K562 (cell line): ENCODE measurements at regions not wholly inside any gene's neighbourhood (a gene's known extent, or its start where the extent isn't known, plus 50 kb on each side); places are given as distances from the start of the nearest gene placed in this dataset.

Source experiments
- ATAC-seq: fragments of 200-7000 bp; cut with Tn5 transposase; 3 replicates; pipeline ENCODE4 v1.9.1; 2020; ENCODE audit warnings: moderate library complexity
- BruUV-seq: library from RNA; stranded (reverse); fragments of 400-500 nt; replicated peaks from 2 replicates; lab custom pipeline; 2021; lab: Mats Ljungman, UMichigan
- CTCF ChIA-PET: fragments of 300-600 bp; formaldehyde crosslinking; extraction: SDS; loops from one replicate; lab custom pipeline; 2021; ENCODE audit warnings: low intra/inter-chr PET ratio; lab: Yijun Ruan, JAX
- POLR2A ChIA-PET: fragments of 300-600, 350-650 bp; sonication (Branson Sonifier 250); formaldehyde crosslinking; extraction: SDS; loops from one replicate; lab custom pipeline; 2021; ENCODE audit warnings: antibody characterized with exemption, inconsistent platforms; lab: Yijun Ruan, JAX
- DNase-seq, 4 experiments: peaks; one replicate each; pipeline versions ENCODE4 v3.0.0 to v3.0.0-alpha.2; 2011 to 2018; ENCODE audit warnings: low spot score in 3 of 4, mixed read lengths in 3 of 4; ENCODE audit errors: extremely low read depth in 1 of 4
- FAIRE-seq: peaks from 2 replicates; lab custom pipeline; 2011; peaks lifted over from hg19 to GRCh38; lab: Jason Lieb, UNC
- H2AFZ ChIP-seq: 2 replicates; pipeline ENCODE4 v1.6.0; 2011; ENCODE audit warnings: low read depth, low read length, control low read depth, inconsistent platforms
- H3K27ac ChIP-seq: fragments of 200-600 bp; 3 replicates; pipeline ENCODE4 v1.8.0; 2011; ENCODE audit warnings: low read depth, mild to moderate bottlenecking, control low read depth, inconsistent platforms, low read length, moderate library complexity, mixed read lengths; ENCODE audit errors: extremely low read depth
- H3K27me3 ChIP-seq, 2 experiments: fragments of 300-600 bp in 1 of 2; 2 replicates in 1 of 2; 3 replicates in 1 of 2; pipeline versions ENCODE4 v1.6.0 to v1.8.0; 2011; ENCODE audit warnings: inconsistent platforms in 2 of 2, low read length in 2 of 2, mild to moderate bottlenecking in 1 of 2, mixed read lengths in 1 of 2, moderate library complexity in 1 of 2; ENCODE audit not compliant: control insufficient read depth in 2 of 2, insufficient read depth in 2 of 2
- H3K36me3 ChIP-seq: fragments of 300-600 bp; 3 replicates; pipeline ENCODE4 v1.8.0; 2011; ENCODE audit warnings: mild to moderate bottlenecking, low read length, inconsistent platforms; ENCODE audit not compliant: control insufficient read depth, insufficient read depth
- H3K4me1 ChIP-seq, 2 experiments: fragments of 200-600 bp in 1 of 2; replicated peaks in 1 of 2; 2 replicates in 1 of 2; 3 replicates in 1 of 2; pipeline versions ENCODE4 v1.5.1 to v1.8.0; 2011; ENCODE audit warnings: inconsistent platforms in 2 of 2, low read length in 2 of 2, mild to moderate bottlenecking in 1 of 2, mixed read lengths in 1 of 2, moderate library complexity in 1 of 2; ENCODE audit not compliant: control insufficient read depth in 2 of 2, insufficient read depth in 2 of 2
- H3K4me2 ChIP-seq: 2 replicates; pipeline ENCODE4 v1.6.1; 2011; ENCODE audit warnings: low read length, control low read depth, inconsistent platforms, mixed read lengths; ENCODE audit not compliant: insufficient read depth
- H3K4me3 ChIP-seq: fragments of 200-600 bp; sonication (generic), shearing (Covaris generic); 2 replicates; pipeline ENCODE4 v1.5.1; 2016; ENCODE audit warnings: control low read depth, inconsistent platforms
- H3K79me2 ChIP-seq: fragments of 200-600 bp; 3 replicates; pipeline ENCODE4 v1.8.0; 2011; ENCODE audit warnings: low read length, inconsistent platforms; ENCODE audit not compliant: control insufficient read depth, insufficient read depth
- H3K9ac ChIP-seq, 2 experiments: 2 replicates each; pipeline versions ENCODE4 v1.6.0 to v1.6.1; 2011; ENCODE audit warnings: low read depth in 2 of 2, low read length in 2 of 2, control low read depth in 1 of 2, inconsistent platforms in 1 of 2, mild to moderate bottlenecking in 1 of 2, mixed read lengths in 1 of 2; ENCODE audit not compliant: insufficient read depth in 1 of 2
- H3K9me1 ChIP-seq: one replicate; pipeline ENCODE4 v1.6.0; 2011; ENCODE audit warnings: inconsistent platforms, mild to moderate bottlenecking, low read length, moderate library complexity; ENCODE audit not compliant: control insufficient read depth, insufficient read depth
- H3K9me3 ChIP-seq: replicated peaks from 2 replicates; pipeline ENCODE4 v1.5.1; 2011; ENCODE audit warnings: low read depth, low read length, inconsistent platforms; ENCODE audit not compliant: control insufficient read depth, insufficient read depth
- H4K20me1 ChIP-seq: replicated peaks from 2 replicates; pipeline ENCODE4 v1.6.1; 2011; ENCODE audit warnings: low read length, inconsistent platforms, mixed read lengths; ENCODE audit not compliant: control insufficient read depth, insufficient read depth
- ADNP ChIP-seq: fragments of 200-800 bp; sonication (Bioruptor generic); IDR thresholded peaks from 2 replicates; pipeline ENCODE4 v1.6.1; 2016; ENCODE audit warnings: missing genetic modification characterization, missing compliant biosample characterization
- CBX3 ChIP-seq, 2 experiments: IDR thresholded peaks; 1 replicate in 1 of 2; 2 replicates in 1 of 2; pipeline ENCODE4 v1.6.1; 2012; ENCODE audit warnings: inconsistent platforms in 2 of 2, low read length in 2 of 2, borderline replicate concordance in 1 of 2, control low read depth in 1 of 2
- CHCHD3 ChIP-seq: fragments of 250-450 bp; sonication (Bioruptor Pico); IDR thresholded peaks from 2 replicates; pipeline ENCODE4 v2.1.2; 2022; ENCODE audit warnings: mild to moderate bottlenecking
- EP300 ChIP-seq: IDR thresholded peaks from 2 replicates; pipeline ENCODE4 v1.6.1; 2012; ENCODE audit warnings: low read length, improper control_type of control experiment
- ESRRA ChIP-seq: fragments of 450-650 bp; IDR thresholded peaks from 2 replicates; pipeline ENCODE4 v1.6.1; 2014; ENCODE audit warnings: low read depth, mild to moderate bottlenecking, moderate library complexity, borderline replicate concordance
- HNRNPLL ChIP-seq: fragments of 200-400 bp; formaldehyde crosslinking; IDR thresholded peaks from 2 replicates; pipeline ENCODE4 v1.6.1; 2017; ENCODE audit warnings: low read length, low read depth, mild to moderate bottlenecking; ENCODE audit not compliant: poor library complexity, severe bottlenecking
- HSF4 ChIP-seq: fragments of 250-450 bp; sonication (Bioruptor Pico); IDR thresholded peaks from 2 replicates; pipeline ENCODE4 v2.1.2; 2022; ENCODE audit warnings: mild to moderate bottlenecking, moderate library complexity, borderline replicate concordance
- MCM7 ChIP-seq, 2 experiments: fragments of 450-650 bp; IDR thresholded peaks; 2 replicates each; pipeline ENCODE4 v1.6.1; 2016 to 2018
- RBM39 ChIP-seq: fragments of 200-400 bp; formaldehyde crosslinking; optimal IDR thresholded peaks from 2 replicates; pipeline ENCODE3; 2018; ENCODE audit warnings: low read depth, low read length
- SP1 ChIP-seq: sonication (generic); formaldehyde crosslinking; IDR thresholded peaks from 2 replicates; pipeline ENCODE4 v1.8.1; 2022; ENCODE audit warnings: mild to moderate bottlenecking, missing genetic modification reagents
- SRSF9 ChIP-seq: fragments of 200-400 bp; formaldehyde crosslinking; IDR thresholded peaks from 2 replicates; pipeline ENCODE4 v1.6.1; 2017; ENCODE audit warnings: low read depth, low read length, borderline replicate concordance
- ZFP36 ChIP-seq: fragments of 150-350 bp; IDR thresholded peaks from 2 replicates; pipeline ENCODE4 v1.6.1; 2018; ENCODE audit warnings: low read length, low read depth; ENCODE audit not compliant: partially characterized antibody
- ZNF316 ChIP-seq: fragments of 450-650 bp; IDR thresholded peaks from 2 replicates; pipeline ENCODE4 v1.6.1; 2016
- ZNF668 ChIP-seq: fragments of 250-450 bp; sonication (Bioruptor Pico); IDR thresholded peaks from 2 replicates; pipeline ENCODE4 v1.8.0; 2022; ENCODE audit warnings: mild to moderate bottlenecking, inconsistent platforms
- WGBS: fragments of 100-300 bp; shearing (Covaris generic); methylation state at CpG from one replicate; pipeline ENCODE4 v1.1.6; 2016; ENCODE audit warnings: low coverage, mixed read lengths; ENCODE audit not compliant: insufficient coverage; ENCODE audit errors: missing lambda C conversion rate; 5-methylcytosine and 5-hydroxymethylcytosine counted together
- in situ Hi-C: fragments of 300-500 bp; cut with MboI; formaldehyde crosslinking; loops from 4 replicates; pipeline ENCODE4 v1.15.0; 2018; ENCODE audit warnings: inconsistent platforms, mixed read lengths
- intact Hi-C: fragments of 100-400 bp; cut with micrococcal nuclease; formaldehyde crosslinking; loops from 2 replicates; pipeline ENCODE4 v1.14.2; 2022
- TF ChIP-seq, protein P1 (sequence below): sonication (generic); formaldehyde crosslinking; IDR thresholded peaks from 2 replicates; pipeline ENCODE4 v1.9.0; 2022; ENCODE audit warnings: mild to moderate bottlenecking, missing genetic modification reagents
- TF ChIP-seq, protein P2 (sequence below): fragments of 450-650 bp; formaldehyde crosslinking; IDR thresholded peaks from 2 replicates; pipeline ENCODE4 v1.4.0; 2020; ENCODE audit warnings: mild to moderate bottlenecking, moderate library complexity
- TF ChIP-seq, protein P3 (sequence below): fragments of 250-450 bp; sonication (Bioruptor Pico); IDR thresholded peaks from 2 replicates; pipeline ENCODE4 v1.4.0; 2020; ENCODE audit warnings: mild to moderate bottlenecking, moderate library complexity

DNA sequence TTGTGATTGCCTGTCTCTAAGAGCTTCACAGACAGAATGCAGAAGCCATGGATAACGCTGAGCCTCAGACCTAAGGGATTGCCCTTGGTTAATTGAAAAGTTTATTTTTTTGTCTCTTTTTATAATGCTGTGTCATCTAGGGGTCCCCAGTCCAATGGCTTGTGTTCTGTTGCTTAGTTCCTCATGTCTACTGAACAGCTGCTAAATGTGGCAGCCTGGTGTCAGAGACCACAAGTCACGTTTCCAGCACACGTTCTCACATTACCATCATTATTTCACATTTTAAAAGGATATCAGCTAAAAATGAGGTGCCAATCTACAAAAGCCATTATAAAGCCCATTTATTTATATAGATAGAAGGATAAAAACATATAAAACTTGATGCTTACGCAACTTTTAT, 1362.0 kb downstream of the PCDH9 start:
- no peaks in the 10 kb centered on the region for H3K9me3 ChIP-seq
- no peaks in the 10 kb centered on the region for H3K36me3 ChIP-seq
- H3K4me2 ChIP-seq, result no peak overlapping the region
- H3K27me3 ChIP-seq, result no peaks in the 10 kb centered on the region
- intact Hi-C loops, result no loop called here
- no peaks in the 10 kb centered on the region for H3K9me1 ChIP-seq
- in situ Hi-C loops, result no loop called here
- no peak overlapping the region for H3K4me3 ChIP-seq
- POLR2A ChIA-PET, result no interaction called here
- H3K27ac ChIP-seq, result no peak overlapping the region
- CTCF ChIA-PET, result no interaction called here
- TF ChIP-seq, protein P1, sequence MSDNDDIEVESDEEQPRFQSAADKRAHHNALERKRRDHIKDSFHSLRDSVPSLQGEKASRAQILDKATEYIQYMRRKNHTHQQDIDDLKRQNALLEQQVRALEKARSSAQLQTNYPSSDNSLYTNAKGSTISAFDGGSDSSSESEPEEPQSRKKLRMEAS, result no peak
- no peak for TF ChIP-seq SRSF9
- TF ChIP-seq ZNF316, result no peak
- no peak for TF ChIP-seq MCM7 (IDR thresholded peaks at IDR 0.05)
- no peak for TF ChIP-seq EP300
- TF ChIP-seq ESRRA, result no peak
- TF ChIP-seq, protein P2, sequence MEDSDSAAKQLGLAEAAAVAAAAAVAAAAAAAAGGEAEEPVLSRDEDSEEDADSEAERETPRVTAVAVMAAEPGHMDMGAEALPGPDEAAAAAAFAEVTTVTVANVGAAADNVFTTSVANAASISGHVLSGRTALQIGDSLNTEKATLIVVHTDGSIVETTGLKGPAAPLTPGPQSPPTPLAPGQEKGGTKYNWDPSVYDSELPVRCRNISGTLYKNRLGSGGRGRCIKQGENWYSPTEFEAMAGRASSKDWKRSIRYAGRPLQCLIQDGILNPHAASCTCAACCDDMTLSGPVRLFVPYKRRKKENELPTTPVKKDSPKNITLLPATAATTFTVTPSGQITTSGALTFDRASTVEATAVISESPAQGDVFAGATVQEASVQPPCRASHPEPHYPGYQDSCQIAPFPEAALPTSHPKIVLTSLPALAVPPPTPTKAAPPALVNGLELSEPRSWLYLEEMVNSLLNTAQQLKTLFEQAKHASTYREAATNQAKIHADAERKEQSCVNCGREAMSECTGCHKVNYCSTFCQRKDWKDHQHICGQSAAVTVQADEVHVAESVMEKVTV, result no peak
- no peak for TF ChIP-seq HSF4 (CRISPR knock-in tag)
- TF ChIP-seq CBX3 (IDR thresholded peaks at IDR 0.05; ENCODE audit: borderline replicate concordance in 1 of 2, low read length in 2 of 2), result no peak
- no peak for TF ChIP-seq ADNP (tag)
- TF ChIP-seq CHCHD3, result no peak
- no peak for TF ChIP-seq ZFP36
- TF ChIP-seq, protein P3, sequence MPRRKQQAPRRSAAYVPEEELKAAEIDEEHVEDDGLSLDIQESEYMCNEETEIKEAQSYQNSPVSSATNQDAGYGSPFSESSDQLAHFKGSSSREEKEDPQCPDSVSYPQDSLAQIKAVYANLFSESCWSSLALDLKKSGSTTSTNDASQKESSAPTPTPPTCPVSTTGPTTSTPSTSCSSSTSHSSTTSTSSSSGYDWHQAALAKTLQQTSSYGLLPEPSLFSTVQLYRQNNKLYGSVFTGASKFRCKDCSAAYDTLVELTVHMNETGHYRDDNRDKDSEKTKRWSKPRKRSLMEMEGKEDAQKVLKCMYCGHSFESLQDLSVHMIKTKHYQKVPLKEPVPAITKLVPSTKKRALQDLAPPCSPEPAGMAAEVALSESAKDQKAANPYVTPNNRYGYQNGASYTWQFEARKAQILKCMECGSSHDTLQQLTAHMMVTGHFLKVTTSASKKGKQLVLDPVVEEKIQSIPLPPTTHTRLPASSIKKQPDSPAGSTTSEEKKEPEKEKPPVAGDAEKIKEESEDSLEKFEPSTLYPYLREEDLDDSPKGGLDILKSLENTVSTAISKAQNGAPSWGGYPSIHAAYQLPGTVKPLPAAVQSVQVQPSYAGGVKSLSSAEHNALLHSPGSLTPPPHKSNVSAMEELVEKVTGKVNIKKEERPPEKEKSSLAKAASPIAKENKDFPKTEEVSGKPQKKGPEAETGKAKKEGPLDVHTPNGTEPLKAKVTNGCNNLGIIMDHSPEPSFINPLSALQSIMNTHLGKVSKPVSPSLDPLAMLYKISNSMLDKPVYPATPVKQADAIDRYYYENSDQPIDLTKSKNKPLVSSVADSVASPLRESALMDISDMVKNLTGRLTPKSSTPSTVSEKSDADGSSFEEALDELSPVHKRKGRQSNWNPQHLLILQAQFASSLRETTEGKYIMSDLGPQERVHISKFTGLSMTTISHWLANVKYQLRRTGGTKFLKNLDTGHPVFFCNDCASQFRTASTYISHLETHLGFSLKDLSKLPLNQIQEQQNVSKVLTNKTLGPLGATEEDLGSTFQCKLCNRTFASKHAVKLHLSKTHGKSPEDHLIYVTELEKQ (CRISPR knock-in tag), result no peak
- no peak for TF ChIP-seq SP1
- TF ChIP-seq HNRNPLL, result no peak
- TF ChIP-seq ZNF668 (CRISPR knock-in tag), result no peak
- no peak for TF ChIP-seq RBM39
- H3K79me2 ChIP-seq, result no peaks in the 10 kb centered on the region
- no TSS peak for BruUV-seq
- no peak for ATAC-seq
- no peak overlapping the region for H2AFZ ChIP-seq
- H3K9ac ChIP-seq, result no peak overlapping the region
- H4K20me1 ChIP-seq, result no peaks in the 10 kb centered on the region
- no peak for FAIRE-seq
- H3K4me1 ChIP-seq, result no peaks in the 10 kb centered on the region
- no peak for DNase-seq
- 3% methylated on average over 4 of the region's 4 CpGs for WGBS
